Nucleus accumbens (tissue), 56 donors: ENCODE measurements at regions not wholly inside any gene's neighbourhood (a gene's known extent, or its start where the extent isn't known, plus 50 kb on each side); places are given as distances from the start of the nearest gene placed in this dataset.

Experiments used
- DNase-seq, 56 donors: peaks; one replicate each; lab custom pipeline; 2025; lab: John Stamatoyannopoulos, UW

- no peak for DNase-seq
These were observed 67.4 kb upstream of the SLC38A2 start for GRCh38 chr12:46439793-46440511.

- no peak for DNase-seq
These were observed 66.2 kb upstream of the SLC38A2 start for GRCh38 chr12:46438719-46439319.

GRCh38 chr12:46438256-46438655 is 65.7 kb upstream of the SLC38A2 start:
- no peak for DNase-seq

- DNase-seq: no peak
These were observed 64.9 kb upstream of the SLC38A2 start for GRCh38 chr12:46437469-46437868.

GRCh38 chr12:46436747-46437146 is 64.2 kb upstream of the SLC38A2 start:
- DNase-seq: no peak

GRCh38 chr12:46435625-46436024 is 63.1 kb upstream of the SLC38A2 start:
- no peak for DNase-seq

GRCh38 chr12:46435029-46435428 is 62.5 kb upstream of the SLC38A2 start:
- no peak for DNase-seq

GRCh38 chr12:46433829-46434228 is 61.3 kb upstream of the SLC38A2 start:
- DNase-seq: no peak

GRCh38 chr12:46432325-46432724 is 59.8 kb upstream of the SLC38A2 start:
- DNase-seq: no peak

GRCh38 chr12:46430340-46430948 is 57.9 kb upstream of the SLC38A2 start:
- DNase-seq: no peak
